HEK293 (cell line): ENCODE measurements at regions not wholly inside any gene's neighbourhood (a gene's known extent, or its start where the extent isn't known, plus 50 kb on each side); places are given as distances from the start of the nearest gene placed in this dataset.

Experiments used
- CTCF ChIA-PET: fragments of 350-600 bp; formaldehyde crosslinking; extraction: SDS; loops from one replicate; lab custom pipeline; 2021; ENCODE audit warnings: antibody characterized with exemption; lab: Yijun Ruan, JAX
- POLR2A ChIA-PET: fragments of 300-600 bp; formaldehyde crosslinking; extraction: SDS; loops from one replicate; lab custom pipeline; 2020; ENCODE audit warnings: antibody characterized with exemption, inconsistent platforms; lab: Yijun Ruan, JAX
- H3K27ac ChIP-seq: fragments of 200-500 bp; sonication (Bioruptor generic); 2 replicates; pipeline ENCODE4 v1.5.1; 2014; ENCODE audit warnings: low read depth, low read length, control low read depth, inconsistent platforms; ENCODE audit errors: extremely low read depth
- H3K36me3 ChIP-seq, 2 experiments: fragments of 200-500 bp in 1 of 2; sonication (Bioruptor generic) in 1 of 2; 1 replicate in 1 of 2; 2 replicates in 1 of 2; pipeline ENCODE4 v1.5.1; 2014 to 2017; ENCODE audit warnings: inconsistent platforms in 2 of 2, low read length in 2 of 2; ENCODE audit not compliant: control insufficient read depth in 2 of 2, insufficient read depth in 1 of 2
- H3K4me1 ChIP-seq: fragments of 200-500 bp; sonication (Bioruptor generic); 2 replicates; pipeline ENCODE4 v1.5.1; 2014; ENCODE audit warnings: mild to moderate bottlenecking, low read length, inconsistent platforms; ENCODE audit not compliant: control insufficient read depth, insufficient read depth
- H3K4me3 ChIP-seq: 2 replicates; pipeline ENCODE4 v1.5.1; 2011; ENCODE audit warnings: low read depth, mild to moderate bottlenecking, control low read depth, low read length, moderate library complexity
- H3K9me3 ChIP-seq: fragments of 200-500 bp; sonication (Bioruptor generic); 2 replicates; pipeline ENCODE4 v1.5.1; 2014; ENCODE audit warnings: low read depth, low read length, inconsistent platforms; ENCODE audit not compliant: control insufficient read depth, insufficient read depth
- GLI4 ChIP-seq: fragments of 450-650 bp; formaldehyde crosslinking; IDR thresholded peaks from 2 replicates; pipeline ENCODE4 v1.5.1; 2016; ENCODE audit warnings: missing biosample characterization, missing genetic modification characterization
- KLF1 ChIP-seq: fragments of 450-650 bp; formaldehyde crosslinking; IDR thresholded peaks from 2 replicates; pipeline ENCODE4 v1.5.1; 2016; ENCODE audit warnings: missing biosample characterization, missing genetic modification characterization
- KLF16 ChIP-seq: fragments of 450-650 bp; formaldehyde crosslinking; IDR thresholded peaks from 2 replicates; pipeline ENCODE4 v1.5.1; 2017; ENCODE audit warnings: missing biosample characterization, missing genetic modification characterization
- MYNN ChIP-seq: fragments of 450-650 bp; formaldehyde crosslinking; IDR thresholded peaks from 2 replicates; pipeline ENCODE4 v1.5.1; 2016; ENCODE audit warnings: missing biosample characterization, missing genetic modification characterization, borderline replicate concordance
- SCRT2 ChIP-seq: fragments of 450-650 bp; formaldehyde crosslinking; IDR thresholded peaks from 2 replicates; pipeline ENCODE4 v1.5.1; 2016; ENCODE audit warnings: missing biosample characterization, missing genetic modification characterization
- ZFP41 ChIP-seq: fragments of 450-650 bp; formaldehyde crosslinking; IDR thresholded peaks from 2 replicates; pipeline ENCODE4 v1.5.1; 2016; ENCODE audit warnings: missing biosample characterization, missing genetic modification characterization, borderline replicate concordance
- ZNF121 ChIP-seq: fragments of 450-650 bp; formaldehyde crosslinking; IDR thresholded peaks from 2 replicates; pipeline ENCODE4 v1.5.1; 2016; ENCODE audit warnings: missing biosample characterization, missing genetic modification characterization
- ZNF16 ChIP-seq: fragments of 450-650 bp; formaldehyde crosslinking; IDR thresholded peaks from 2 replicates; pipeline ENCODE4 v1.5.1; 2016; ENCODE audit warnings: low read depth, missing biosample characterization, missing genetic modification characterization
- ZNF175 ChIP-seq: fragments of 450-650 bp; formaldehyde crosslinking; IDR thresholded peaks from 2 replicates; pipeline ENCODE4 v1.5.1; 2016; ENCODE audit warnings: missing biosample characterization, missing genetic modification characterization
- ZNF202 ChIP-seq: fragments of 450-650 bp; formaldehyde crosslinking; IDR thresholded peaks from 2 replicates; pipeline ENCODE4 v1.5.1; 2016; ENCODE audit warnings: missing biosample characterization, missing genetic modification characterization, borderline replicate concordance
- ZNF292 ChIP-seq: fragments of 450-650 bp; formaldehyde crosslinking; IDR thresholded peaks from 2 replicates; pipeline ENCODE4 v1.5.1; 2016; ENCODE audit warnings: low read depth, missing biosample characterization, missing genetic modification characterization, borderline replicate concordance
- ZNF571 ChIP-seq: fragments of 450-650 bp; formaldehyde crosslinking; IDR thresholded peaks from 2 replicates; pipeline ENCODE4 v1.5.0; 2017; ENCODE audit warnings: missing biosample characterization, missing genetic modification characterization
- ZNF600 ChIP-seq: fragments of 450-650 bp; formaldehyde crosslinking; IDR thresholded peaks from 2 replicates; pipeline ENCODE4 v1.5.1; 2016; ENCODE audit warnings: missing biosample characterization, missing genetic modification characterization
- ZNF621 ChIP-seq: fragments of 450-650 bp; formaldehyde crosslinking; IDR thresholded peaks from 2 replicates; pipeline ENCODE4 v1.5.1; 2017; ENCODE audit warnings: missing biosample characterization, missing genetic modification characterization
- ZNF660 ChIP-seq: fragments of 450-650 bp; IDR thresholded peaks from 2 replicates; pipeline ENCODE4 v1.5.1; 2018; ENCODE audit warnings: missing biosample characterization, mild to moderate bottlenecking, missing genetic modification characterization
- ZNF768 ChIP-seq: fragments of 450-650 bp; formaldehyde crosslinking; IDR thresholded peaks from 2 replicates; pipeline ENCODE4 v1.5.1; 2018; ENCODE audit warnings: missing biosample characterization, mild to moderate bottlenecking, missing genetic modification characterization
- ZNF776 ChIP-seq: fragments of 450-650 bp; formaldehyde crosslinking; IDR thresholded peaks from 2 replicates; pipeline ENCODE4 v1.5.0; 2017; ENCODE audit warnings: missing biosample characterization, missing genetic modification characterization, borderline replicate concordance
- TF ChIP-seq, protein P1 (sequence below): fragments of 450-650 bp; formaldehyde crosslinking; IDR thresholded peaks from 2 replicates; pipeline ENCODE4 v1.5.1; 2016; ENCODE audit warnings: missing biosample characterization, missing genetic modification characterization
- TF ChIP-seq, protein P2 (sequence below): fragments of 450-650 bp; formaldehyde crosslinking; IDR thresholded peaks from 2 replicates; pipeline ENCODE4 v1.5.1; 2017; ENCODE audit warnings: missing biosample characterization, missing genetic modification characterization
- TF ChIP-seq, protein P3 (sequence below): fragments of 450-650 bp; formaldehyde crosslinking; IDR thresholded peaks from 2 replicates; pipeline ENCODE4 v1.5.1; 2016; ENCODE audit warnings: missing biosample characterization, missing genetic modification characterization

DNA sequence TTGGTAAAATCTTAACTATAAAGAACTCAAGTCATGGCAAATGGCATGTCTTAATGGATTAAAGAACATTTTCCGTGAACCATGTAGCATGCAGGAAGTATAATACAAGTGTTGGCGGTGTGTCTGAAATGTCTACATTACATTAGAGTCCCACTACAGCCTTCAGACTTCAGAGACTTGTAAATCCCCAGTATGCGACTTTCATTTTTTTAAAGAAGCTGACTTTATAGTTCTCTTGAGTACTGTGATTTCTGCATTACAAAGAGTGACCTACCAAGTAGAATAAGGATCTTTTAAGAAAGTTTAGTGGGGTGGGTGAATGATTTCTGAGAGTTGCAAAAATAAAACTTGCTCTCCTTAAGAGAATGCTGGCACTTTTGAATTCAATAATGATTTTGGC, 140.7 kb upstream of the FN1 start:
- ChIA-PET POLR2A (no interaction called here), CTCF (interaction anchor here (0.5 to 0.6 kb wide), 2 partner anchors 102 to 389 kb away, joined by 3 read pairs; no protein-coding TSS in a partner anchor)
- TF ChIP-seq ZNF600 (tag by site-specific recombination) = no peak
- TF ChIP-seq KLF16 (tag by site-specific recombination) = no peak
- TF ChIP-seq ZNF768 (tag by site-specific recombination) = no peak
- TF ChIP-seq, protein P1, sequence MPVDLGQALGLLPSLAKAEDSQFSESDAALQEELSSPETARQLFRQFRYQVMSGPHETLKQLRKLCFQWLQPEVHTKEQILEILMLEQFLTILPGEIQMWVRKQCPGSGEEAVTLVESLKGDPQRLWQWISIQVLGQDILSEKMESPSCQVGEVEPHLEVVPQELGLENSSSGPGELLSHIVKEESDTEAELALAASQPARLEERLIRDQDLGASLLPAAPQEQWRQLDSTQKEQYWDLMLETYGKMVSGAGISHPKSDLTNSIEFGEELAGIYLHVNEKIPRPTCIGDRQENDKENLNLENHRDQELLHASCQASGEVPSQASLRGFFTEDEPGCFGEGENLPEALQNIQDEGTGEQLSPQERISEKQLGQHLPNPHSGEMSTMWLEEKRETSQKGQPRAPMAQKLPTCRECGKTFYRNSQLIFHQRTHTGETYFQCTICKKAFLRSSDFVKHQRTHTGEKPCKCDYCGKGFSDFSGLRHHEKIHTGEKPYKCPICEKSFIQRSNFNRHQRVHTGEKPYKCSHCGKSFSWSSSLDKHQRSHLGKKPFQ (tag by site-specific recombination) = no peak
- TF ChIP-seq, protein P2, sequence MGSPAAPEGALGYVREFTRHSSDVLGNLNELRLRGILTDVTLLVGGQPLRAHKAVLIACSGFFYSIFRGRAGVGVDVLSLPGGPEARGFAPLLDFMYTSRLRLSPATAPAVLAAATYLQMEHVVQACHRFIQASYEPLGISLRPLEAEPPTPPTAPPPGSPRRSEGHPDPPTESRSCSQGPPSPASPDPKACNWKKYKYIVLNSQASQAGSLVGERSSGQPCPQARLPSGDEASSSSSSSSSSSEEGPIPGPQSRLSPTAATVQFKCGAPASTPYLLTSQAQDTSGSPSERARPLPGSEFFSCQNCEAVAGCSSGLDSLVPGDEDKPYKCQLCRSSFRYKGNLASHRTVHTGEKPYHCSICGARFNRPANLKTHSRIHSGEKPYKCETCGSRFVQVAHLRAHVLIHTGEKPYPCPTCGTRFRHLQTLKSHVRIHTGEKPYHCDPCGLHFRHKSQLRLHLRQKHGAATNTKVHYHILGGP (tag by site-specific recombination) = no peak
- no peak for TF ChIP-seq ZNF660 (tag by site-specific recombination)
- Histone ChIP-seq H3K4me3 (no peak overlapping the region), H3K27ac (no peak overlapping the region), H3K4me1 (no peaks in the 10 kb centered on the region), H3K9me3 (no peaks in the 10 kb centered on the region), H3K36me3 (no peaks in the 10 kb centered on the region)

DNA sequence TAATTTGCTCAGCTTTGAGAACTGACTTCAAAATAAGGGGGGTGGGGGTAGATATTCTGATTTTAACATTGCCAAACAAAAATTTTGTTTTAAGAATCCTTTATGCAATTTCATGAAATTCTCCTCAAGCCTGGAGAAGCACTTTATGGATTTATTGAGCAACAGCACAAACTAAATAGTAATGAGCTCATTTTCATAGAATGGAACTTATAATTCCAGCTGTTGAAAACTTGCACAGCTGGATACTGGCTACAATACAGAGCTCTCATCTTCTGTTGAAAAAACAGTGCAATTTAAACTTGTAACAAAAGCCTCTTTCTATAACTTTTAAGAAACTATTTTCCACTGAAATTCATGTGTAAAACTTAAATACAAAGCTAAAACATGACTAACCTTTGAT, 137.6 kb upstream of the FN1 start:
- Histone ChIP-seq H3K36me3 (no peaks in the 10 kb centered on the region), H3K4me1 (no peaks in the 10 kb centered on the region), H3K4me3 (no peak overlapping the region), H3K9me3 (no peaks in the 10 kb centered on the region), H3K27ac (no peak overlapping the region)
- CTCF ChIA-PET = interaction anchor here (0.6 to 0.7 kb wide), 6 partner anchors 8 to 741 kb away, joined by 3 to 6 read pairs (median 3); no protein-coding TSS in a partner anchor
- POLR2A ChIA-PET = interaction anchor here (0.7 kb wide), 1 partner anchor 119 kb away, joined by 5 read pairs; no protein-coding TSS in a partner anchor
- TF ChIP-seq GLI4 = no peak
- no peak for TF ChIP-seq KLF1 (tag by site-specific recombination)
- TF ChIP-seq SCRT2 (tag by site-specific recombination) = no peak
- no peak for TF ChIP-seq ZFP41 (tag by site-specific recombination)
- TF ChIP-seq ZNF121 (tag by site-specific recombination) = no peak
- no peak for TF ChIP-seq ZNF202 (tag by site-specific recombination)
- no peak for TF ChIP-seq ZNF621 (tag by site-specific recombination)
- TF ChIP-seq ZNF571 (tag by site-specific recombination) = no peak
- no peak for TF ChIP-seq ZNF175 (tag by site-specific recombination)
- TF ChIP-seq ZNF292 (tag by site-specific recombination) = no peak
- TF ChIP-seq, protein P3, sequence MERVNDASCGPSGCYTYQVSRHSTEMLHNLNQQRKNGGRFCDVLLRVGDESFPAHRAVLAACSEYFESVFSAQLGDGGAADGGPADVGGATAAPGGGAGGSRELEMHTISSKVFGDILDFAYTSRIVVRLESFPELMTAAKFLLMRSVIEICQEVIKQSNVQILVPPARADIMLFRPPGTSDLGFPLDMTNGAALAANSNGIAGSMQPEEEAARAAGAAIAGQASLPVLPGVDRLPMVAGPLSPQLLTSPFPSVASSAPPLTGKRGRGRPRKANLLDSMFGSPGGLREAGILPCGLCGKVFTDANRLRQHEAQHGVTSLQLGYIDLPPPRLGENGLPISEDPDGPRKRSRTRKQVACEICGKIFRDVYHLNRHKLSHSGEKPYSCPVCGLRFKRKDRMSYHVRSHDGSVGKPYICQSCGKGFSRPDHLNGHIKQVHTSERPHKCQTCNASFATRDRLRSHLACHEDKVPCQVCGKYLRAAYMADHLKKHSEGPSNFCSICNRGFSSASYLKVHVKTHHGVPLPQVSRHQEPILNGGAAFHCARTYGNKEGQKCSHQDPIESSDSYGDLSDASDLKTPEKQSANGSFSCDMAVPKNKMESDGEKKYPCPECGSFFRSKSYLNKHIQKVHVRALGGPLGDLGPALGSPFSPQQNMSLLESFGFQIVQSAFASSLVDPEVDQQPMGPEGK (tag by site-specific recombination) = no peak
- no peak for TF ChIP-seq MYNN
- no peak for TF ChIP-seq ZNF16 (tag by site-specific recombination)
- TF ChIP-seq ZNF776 = no peak
